Fibroblast of lung (primary cell): ENCODE measurements at regions not wholly inside any gene's neighbourhood (a gene's known extent, or its start where the extent isn't known, plus 50 kb on each side); places are given as distances from the start of the nearest gene placed in this dataset.
"Not testable (repeated sequence)": the region's sequence is repeated elsewhere in the genome, so short reads cannot be mapped to it uniquely, and the experiment has no call there.

Source experiments
- DNase-seq, 2 donors: peaks; one replicate each; pipeline versions ENCODE4 v3.0.0 to v3.0.0-alpha.2; 2010; ENCODE audit warnings: low read depth in 2 of 2
- H2AFZ ChIP-seq: 2 replicates; pipeline ENCODE4 v1.5.1; 2012; ENCODE audit warnings: low read length, control low read depth, inconsistent platforms
- H3K27ac ChIP-seq: 2 replicates; pipeline ENCODE4 v1.5.1; 2011; ENCODE audit warnings: low read length, control low read depth; ENCODE audit not compliant: insufficient read depth
- H3K27me3 ChIP-seq: 2 replicates; pipeline ENCODE4 v1.5.1; 2011; ENCODE audit warnings: mild to moderate bottlenecking, low read length; ENCODE audit not compliant: control insufficient read depth, insufficient read depth
- H3K36me3 ChIP-seq: 2 replicates; pipeline ENCODE4 v1.5.1; 2011; ENCODE audit warnings: low read length; ENCODE audit not compliant: control insufficient read depth, insufficient read depth
- H3K4me1 ChIP-seq: 2 replicates; pipeline ENCODE4 v1.5.1; 2011; ENCODE audit warnings: low read length; ENCODE audit not compliant: control insufficient read depth, insufficient read depth; ENCODE audit errors: extremely low read depth
- H3K4me2 ChIP-seq: 2 replicates; pipeline ENCODE4 v1.5.1; 2011; ENCODE audit warnings: low read length, control low read depth; ENCODE audit not compliant: insufficient read depth; ENCODE audit errors: extremely low read depth
- H3K4me3 ChIP-seq, 4 experiments: fragments of 200-600 bp in 1 of 4; sonication (generic) in 1 of 4; replicated peaks in 1 of 4; 2 replicates each; pipeline ENCODE4 v1.5.1; 2011 to 2016; ENCODE audit warnings: low read length in 4 of 4, low read depth in 3 of 4, mild to moderate bottlenecking in 3 of 4, control low read depth in 2 of 4, inconsistent platforms in 1 of 4, mixed read lengths in 1 of 4; ENCODE audit not compliant: insufficient read depth in 1 of 4; ENCODE audit errors: control extremely low read depth in 1 of 4
- H3K79me2 ChIP-seq: 2 replicates; pipeline ENCODE4 v1.5.1; 2012; ENCODE audit warnings: mild to moderate bottlenecking, low read length, inconsistent platforms; ENCODE audit not compliant: control insufficient read depth, insufficient read depth
- H3K9ac ChIP-seq: 2 replicates; pipeline ENCODE4 v1.5.1; 2011; ENCODE audit warnings: mild to moderate bottlenecking, low read length, control low read depth; ENCODE audit not compliant: insufficient read depth
- H3K9me3 ChIP-seq: 2 replicates; pipeline ENCODE4 v1.5.1; 2012; ENCODE audit warnings: low read depth, low read length; ENCODE audit not compliant: control insufficient read depth, insufficient read depth
- H4K20me1 ChIP-seq: 2 replicates; pipeline ENCODE4 v1.5.1; 2011; ENCODE audit warnings: low read length; ENCODE audit not compliant: control insufficient read depth, insufficient read depth; ENCODE audit errors: extremely low read depth
- EZH2 ChIP-seq: IDR thresholded peaks from 2 replicates; pipeline ENCODE4 v1.5.1; 2012; ENCODE audit warnings: low read length, control low read depth, mild to moderate bottlenecking; ENCODE audit errors: missing control alignments
- TF ChIP-seq, protein P1 (sequence below), 2 donors: IDR thresholded peaks in 1 of 2; conservative IDR thresholded peaks in 1 of 2; 1 replicate in 1 of 2; 2 replicates in 1 of 2; pipeline ENCODE4 v1.5.1; 2011 to 2012; ENCODE audit warnings: low read length in 2 of 2, control low read depth in 1 of 2, inconsistent platforms in 1 of 2, low read depth in 1 of 2, mild to moderate bottlenecking in 1 of 2

DNA sequence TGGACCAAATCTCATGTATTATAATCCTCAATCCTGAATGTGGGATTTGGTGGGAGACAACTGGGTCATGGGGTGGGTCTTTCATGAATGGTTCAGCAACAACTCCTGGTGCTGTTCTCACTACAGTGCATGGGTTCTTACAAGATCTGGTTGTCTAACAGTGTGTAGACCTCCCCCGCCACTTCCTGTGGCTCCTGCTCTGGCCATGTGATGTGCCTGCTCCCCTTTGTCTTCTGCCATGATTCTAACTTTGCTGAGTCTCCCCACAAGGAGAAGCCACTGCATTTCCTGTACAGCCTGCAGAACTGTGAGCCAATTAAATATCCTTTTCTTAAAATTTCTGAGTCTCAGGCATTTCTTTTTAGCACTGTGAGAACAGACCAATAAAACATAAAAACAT, 557.5 kb downstream of the GOLGA6L6 start:
- Histone ChIP-seq H3K36me3 (no peaks in the 10 kb centered on the region), H3K79me2 (no peaks in the 10 kb centered on the region), H3K9me3 (no peaks in the 10 kb centered on the region), H3K4me3 (no peak overlapping the region), H3K4me2 (no peak overlapping the region), H3K4me1 (no peaks in the 10 kb centered on the region), H3K9ac (no peak overlapping the region), H4K20me1 (no peaks in the 10 kb centered on the region), H3K27ac (no peak overlapping the region), H2AFZ (no peak overlapping the region), H3K27me3 (no peaks in the 10 kb centered on the region)
- no peak for TF ChIP-seq EZH2
- TF ChIP-seq, protein P1, sequence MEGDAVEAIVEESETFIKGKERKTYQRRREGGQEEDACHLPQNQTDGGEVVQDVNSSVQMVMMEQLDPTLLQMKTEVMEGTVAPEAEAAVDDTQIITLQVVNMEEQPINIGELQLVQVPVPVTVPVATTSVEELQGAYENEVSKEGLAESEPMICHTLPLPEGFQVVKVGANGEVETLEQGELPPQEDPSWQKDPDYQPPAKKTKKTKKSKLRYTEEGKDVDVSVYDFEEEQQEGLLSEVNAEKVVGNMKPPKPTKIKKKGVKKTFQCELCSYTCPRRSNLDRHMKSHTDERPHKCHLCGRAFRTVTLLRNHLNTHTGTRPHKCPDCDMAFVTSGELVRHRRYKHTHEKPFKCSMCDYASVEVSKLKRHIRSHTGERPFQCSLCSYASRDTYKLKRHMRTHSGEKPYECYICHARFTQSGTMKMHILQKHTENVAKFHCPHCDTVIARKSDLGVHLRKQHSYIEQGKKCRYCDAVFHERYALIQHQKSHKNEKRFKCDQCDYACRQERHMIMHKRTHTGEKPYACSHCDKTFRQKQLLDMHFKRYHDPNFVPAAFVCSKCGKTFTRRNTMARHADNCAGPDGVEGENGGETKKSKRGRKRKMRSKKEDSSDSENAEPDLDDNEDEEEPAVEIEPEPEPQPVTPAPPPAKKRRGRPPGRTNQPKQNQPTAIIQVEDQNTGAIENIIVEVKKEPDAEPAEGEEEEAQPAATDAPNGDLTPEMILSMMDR (conservative IDR thresholded peaks at IDR 0.05 in 1 of 2, IDR thresholded peaks at IDR 0.05 in 1 of 2; ENCODE audit: low read depth in 1 of 2, low read length in 2 of 2): no peak
- DNase-seq: no peak

DNA sequence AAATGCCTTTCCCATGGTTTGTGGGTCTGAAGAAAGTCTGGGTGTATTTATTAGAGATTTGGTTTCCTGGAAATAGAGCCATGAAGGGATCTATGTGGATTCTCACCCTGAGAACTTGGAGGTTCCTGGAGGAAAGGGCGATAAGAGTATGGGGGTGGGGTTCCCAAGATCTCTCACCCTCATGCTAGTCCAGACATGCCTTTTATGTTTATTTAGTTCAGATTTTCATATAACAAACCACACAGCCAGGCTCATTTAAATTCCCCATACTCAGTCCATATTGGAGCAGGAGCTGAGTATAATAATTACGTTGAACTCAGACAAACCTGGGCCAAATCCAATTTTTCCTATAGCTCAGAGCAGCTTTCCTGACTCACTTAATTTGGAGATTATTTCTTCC, 566.6 kb downstream of the GOLGA6L6 start:
- Histone ChIP-seq H3K36me3 (no peaks in the 10 kb centered on the region), H3K4me2 (no peak overlapping the region), H3K27ac (no peak overlapping the region), H4K20me1 (no peaks in the 10 kb centered on the region), H2AFZ (no peak overlapping the region), H3K4me3 (no peak overlapping the region), H3K27me3 (no peaks in the 10 kb centered on the region), H3K4me1 (no peaks in the 10 kb centered on the region), H3K79me2 (no peaks in the 10 kb centered on the region), H3K9me3 (no peaks in the 10 kb centered on the region), H3K9ac (no peak overlapping the region)
- no peak for DNase-seq
- no peak for TF ChIP-seq EZH2
- TF ChIP-seq, protein P1 (conservative IDR thresholded peaks at IDR 0.05 in 1 of 2, IDR thresholded peaks at IDR 0.05 in 1 of 2; ENCODE audit: low read depth in 1 of 2, low read length in 2 of 2): no peak

DNA sequence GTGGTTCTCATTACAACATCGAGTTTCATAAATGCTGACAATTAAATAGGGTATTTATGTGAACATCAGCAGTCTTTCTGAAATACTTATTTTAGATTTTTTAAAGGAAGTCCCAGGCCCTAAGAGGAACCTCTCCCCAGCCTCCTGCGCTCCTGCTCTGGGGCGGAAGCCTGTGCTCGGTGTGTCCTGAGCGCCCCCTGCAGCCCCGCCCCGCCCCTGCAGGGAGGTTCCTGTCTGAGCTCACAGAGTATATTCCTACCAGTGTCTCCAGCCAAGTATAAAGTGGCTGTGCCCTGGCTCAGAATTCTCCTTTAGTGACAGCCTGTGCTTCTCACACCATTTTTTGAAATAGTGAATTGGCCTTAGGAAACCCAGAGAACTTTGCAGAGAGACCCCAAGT, 567.9 kb downstream of the GOLGA6L6 start:
- H3K27ac ChIP-seq: no peak overlapping the region
- no peak overlapping the region for H3K9ac ChIP-seq
- H2AFZ ChIP-seq: no peak overlapping the region
- no peak for TF ChIP-seq EZH2
- TF ChIP-seq, protein P1 (conservative IDR thresholded peaks at IDR 0.05 in 1 of 2, IDR thresholded peaks at IDR 0.05 in 1 of 2; ENCODE audit: low read depth in 1 of 2, low read length in 2 of 2): no peak
- no peaks in the 10 kb centered on the region for H3K9me3 ChIP-seq
- no peak overlapping the region for H3K4me3 ChIP-seq
- DNase-seq: no peak
- H3K27me3 ChIP-seq: no peaks in the 10 kb centered on the region
- H3K79me2 ChIP-seq: no peaks in the 10 kb centered on the region
- H3K36me3 ChIP-seq: no peaks in the 10 kb centered on the region
- no peaks in the 10 kb centered on the region for H3K4me1 ChIP-seq
- H3K4me2 ChIP-seq: no peak overlapping the region
- no peaks in the 10 kb centered on the region for H4K20me1 ChIP-seq

DNA sequence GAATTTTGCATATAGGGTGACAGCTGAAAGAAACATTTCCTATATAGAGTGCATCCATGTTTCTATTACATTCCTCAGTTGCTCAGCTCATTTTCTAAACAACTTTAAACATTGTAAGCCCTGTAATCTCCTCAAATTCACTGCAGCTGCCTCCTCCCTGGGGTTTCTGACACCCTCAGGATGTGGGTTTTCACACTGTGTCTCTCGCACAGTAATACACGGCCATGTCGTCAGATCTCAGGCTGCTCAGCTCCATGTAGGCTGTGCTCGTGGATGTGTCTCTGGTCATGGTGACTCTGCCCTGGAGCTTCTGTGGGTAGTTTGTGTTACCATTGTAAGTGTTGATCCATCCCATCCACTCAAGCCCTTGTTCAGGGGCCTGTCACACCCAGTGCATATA, 569.0 kb downstream of the GOLGA6L6 start:
- H2AFZ ChIP-seq, H4K20me1 ChIP-seq, H3K27ac ChIP-seq, H3K4me2 ChIP-seq, DNase-seq, H3K36me3 ChIP-seq, H3K27me3 ChIP-seq, H3K79me2 ChIP-seq, H3K9me3 ChIP-seq, H3K9ac ChIP-seq, H3K4me1 ChIP-seq, H3K4me3 ChIP-seq: not testable (repeated sequence)

DNA sequence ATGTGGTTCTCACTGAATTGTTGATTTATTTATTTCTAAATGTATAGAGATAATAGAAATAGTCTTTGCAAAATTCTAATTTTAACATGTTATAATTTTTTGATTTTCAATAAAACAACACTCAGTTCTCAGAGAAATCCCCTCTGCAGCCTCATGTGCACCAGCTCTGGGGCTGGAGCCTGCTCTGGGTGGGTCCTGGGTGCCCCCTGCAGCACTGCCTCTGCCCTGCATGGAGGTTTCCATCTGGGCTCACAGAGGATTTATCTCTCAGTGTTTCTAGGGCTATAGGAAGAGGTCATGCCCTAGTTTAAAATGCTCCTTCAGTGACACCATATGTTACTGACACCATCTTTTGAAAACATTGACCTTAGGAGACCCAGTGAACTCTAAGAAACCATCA, 576.0 kb downstream of the GOLGA6L6 start:
- not testable (repeated sequence) for H3K79me2 ChIP-seq, H3K9me3 ChIP-seq, H2AFZ ChIP-seq, H3K4me2 ChIP-seq, H3K27me3 ChIP-seq, DNase-seq, H3K27ac ChIP-seq, H3K4me3 ChIP-seq, H3K9ac ChIP-seq, H4K20me1 ChIP-seq, H3K36me3 ChIP-seq, H3K4me1 ChIP-seq
